SU-DHL-6 (cell line): ENCODE measurements at regions not wholly inside any gene's neighbourhood (a gene's known extent, or its start where the extent isn't known, plus 50 kb on each side); places are given as distances from the start of the nearest gene placed in this dataset.

ENCODE experiments used
- EZH2phosphoT487 ChIP-seq: fragments of 200-600 bp; sonication (generic), shearing (Covaris generic); conservative IDR thresholded peaks from 2 replicates; pipeline ENCODE4 v1.6.1; 2018; ENCODE audit warnings: mild to moderate bottlenecking, antibody characterized with exemption, low read length, moderate library complexity, mixed read lengths
- TF ChIP-seq, protein P1 (sequence below): fragments of 200-600 bp; sonication (generic); IDR thresholded peaks from one replicate; pipeline ENCODE4 v1.5.1; 2017; ENCODE audit warnings: antibody characterized with exemption, mild to moderate bottlenecking, low read length, moderate library complexity; ENCODE audit not compliant: insufficient read depth, poor library complexity, severe bottlenecking

DNA sequence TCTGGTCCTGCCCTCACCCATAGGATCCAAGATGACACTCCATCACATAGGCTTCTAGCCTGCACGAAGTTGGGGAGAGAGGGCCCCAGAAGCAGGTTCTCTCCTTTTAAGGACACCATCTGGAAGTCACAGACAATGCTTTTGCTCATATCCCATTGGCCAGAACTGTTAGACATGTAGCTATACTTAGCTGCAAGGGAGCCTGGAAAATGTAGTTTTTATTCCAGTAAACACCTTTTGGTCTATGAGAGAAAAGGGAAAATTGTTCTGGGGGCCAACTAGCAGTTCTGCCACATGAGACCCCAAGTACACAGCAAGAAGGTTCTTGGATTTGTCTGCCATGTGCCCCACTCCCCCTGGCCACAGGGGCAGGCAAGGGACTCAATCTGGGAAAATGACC, 206.1 kb downstream of the ZFP36L2 start:
- TF ChIP-seq, protein P1, sequence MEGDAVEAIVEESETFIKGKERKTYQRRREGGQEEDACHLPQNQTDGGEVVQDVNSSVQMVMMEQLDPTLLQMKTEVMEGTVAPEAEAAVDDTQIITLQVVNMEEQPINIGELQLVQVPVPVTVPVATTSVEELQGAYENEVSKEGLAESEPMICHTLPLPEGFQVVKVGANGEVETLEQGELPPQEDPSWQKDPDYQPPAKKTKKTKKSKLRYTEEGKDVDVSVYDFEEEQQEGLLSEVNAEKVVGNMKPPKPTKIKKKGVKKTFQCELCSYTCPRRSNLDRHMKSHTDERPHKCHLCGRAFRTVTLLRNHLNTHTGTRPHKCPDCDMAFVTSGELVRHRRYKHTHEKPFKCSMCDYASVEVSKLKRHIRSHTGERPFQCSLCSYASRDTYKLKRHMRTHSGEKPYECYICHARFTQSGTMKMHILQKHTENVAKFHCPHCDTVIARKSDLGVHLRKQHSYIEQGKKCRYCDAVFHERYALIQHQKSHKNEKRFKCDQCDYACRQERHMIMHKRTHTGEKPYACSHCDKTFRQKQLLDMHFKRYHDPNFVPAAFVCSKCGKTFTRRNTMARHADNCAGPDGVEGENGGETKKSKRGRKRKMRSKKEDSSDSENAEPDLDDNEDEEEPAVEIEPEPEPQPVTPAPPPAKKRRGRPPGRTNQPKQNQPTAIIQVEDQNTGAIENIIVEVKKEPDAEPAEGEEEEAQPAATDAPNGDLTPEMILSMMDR = no peak
- no peak for TF ChIP-seq EZH2phosphoT487
